ENCODE measurements at regions not wholly inside any gene's neighbourhood (a gene's known extent, or its start where the extent isn't known, plus 50 kb on each side); places are given as distances from the start of the nearest gene placed in this dataset.
"Not testable (repeated sequence)": the region's sequence is repeated elsewhere in the genome, so short reads cannot be mapped to it uniquely, and the experiment has no call there.

- no peak for DNase-seq
Measured at GRCh38 chr9:135279834-135280393, 192.4 kb downstream of the OLFM1 start.

DNA sequence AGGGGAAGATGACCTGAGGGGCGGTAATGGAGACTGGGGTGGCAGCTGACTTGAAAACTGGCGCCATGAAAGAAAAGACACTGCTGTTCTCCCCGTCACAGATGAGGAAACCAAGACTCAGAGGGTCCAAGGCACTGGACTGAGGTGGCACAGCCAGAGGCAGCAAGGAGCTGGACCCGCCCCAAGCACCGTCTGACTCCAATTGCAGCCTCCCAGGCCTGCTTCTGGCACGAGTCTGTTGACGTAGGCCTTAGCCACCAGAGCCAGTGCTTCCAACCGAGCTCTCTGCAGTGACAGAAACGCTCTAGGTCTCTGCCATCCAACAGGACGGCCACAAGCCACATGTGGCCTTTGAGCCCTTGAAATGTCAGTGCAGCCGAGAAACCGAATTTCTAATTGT is 193.2 kb downstream of the OLFM1 start:
- no peak for DNase-seq

DNA sequence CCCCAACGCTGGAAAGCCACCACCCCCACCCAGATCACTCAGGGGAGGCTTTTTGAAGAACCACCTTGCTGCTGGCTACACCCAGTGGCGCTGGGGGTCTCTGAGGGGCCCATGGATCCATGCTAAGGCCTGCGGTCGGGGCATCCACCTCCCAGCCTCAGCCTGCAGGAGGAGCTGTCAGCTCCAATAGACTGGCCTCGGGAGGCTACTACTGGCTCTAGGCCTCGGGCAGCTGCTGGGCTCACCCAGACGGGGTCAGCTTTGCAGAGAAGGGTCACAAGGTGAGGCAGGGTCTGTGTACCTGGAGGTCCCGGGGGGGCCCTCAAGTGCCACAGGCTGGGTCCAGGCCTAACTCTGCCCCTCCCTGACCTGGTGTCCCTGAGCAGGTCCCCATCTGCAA is 193.7 kb downstream of the OLFM1 start:
- DNase-seq, result no peak

- no peak for DNase-seq
Measured at GRCh38 chr9:135281791-135282737, 194.6 kb downstream of the OLFM1 start.

DNA sequence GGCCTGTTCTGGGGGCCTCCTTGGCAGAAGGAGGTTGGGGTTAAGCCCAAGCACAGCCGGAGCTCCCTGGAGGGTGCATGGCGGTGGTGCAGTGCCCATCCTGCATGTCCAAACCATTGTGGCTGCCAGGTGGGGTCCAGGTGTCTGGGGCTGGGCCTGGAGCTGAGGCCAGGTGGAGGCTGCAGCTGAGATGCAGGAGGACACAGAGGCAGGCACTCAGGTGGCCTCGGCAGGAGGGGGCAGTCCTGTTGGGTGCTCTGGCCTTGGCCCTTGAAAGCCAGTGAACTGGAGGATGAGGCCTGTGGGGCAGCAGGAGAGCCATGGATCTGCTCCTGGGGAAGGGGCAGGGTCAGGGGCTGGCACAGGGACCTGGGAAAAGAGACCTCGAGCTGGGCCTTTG is 195.3 kb downstream of the OLFM1 start:
- DNase-seq, result no peak

GRCh38 chr9:135283671-135284070 is 195.9 kb upstream of the PPP1R26 start:
- no peak for DNase-seq

DNA sequence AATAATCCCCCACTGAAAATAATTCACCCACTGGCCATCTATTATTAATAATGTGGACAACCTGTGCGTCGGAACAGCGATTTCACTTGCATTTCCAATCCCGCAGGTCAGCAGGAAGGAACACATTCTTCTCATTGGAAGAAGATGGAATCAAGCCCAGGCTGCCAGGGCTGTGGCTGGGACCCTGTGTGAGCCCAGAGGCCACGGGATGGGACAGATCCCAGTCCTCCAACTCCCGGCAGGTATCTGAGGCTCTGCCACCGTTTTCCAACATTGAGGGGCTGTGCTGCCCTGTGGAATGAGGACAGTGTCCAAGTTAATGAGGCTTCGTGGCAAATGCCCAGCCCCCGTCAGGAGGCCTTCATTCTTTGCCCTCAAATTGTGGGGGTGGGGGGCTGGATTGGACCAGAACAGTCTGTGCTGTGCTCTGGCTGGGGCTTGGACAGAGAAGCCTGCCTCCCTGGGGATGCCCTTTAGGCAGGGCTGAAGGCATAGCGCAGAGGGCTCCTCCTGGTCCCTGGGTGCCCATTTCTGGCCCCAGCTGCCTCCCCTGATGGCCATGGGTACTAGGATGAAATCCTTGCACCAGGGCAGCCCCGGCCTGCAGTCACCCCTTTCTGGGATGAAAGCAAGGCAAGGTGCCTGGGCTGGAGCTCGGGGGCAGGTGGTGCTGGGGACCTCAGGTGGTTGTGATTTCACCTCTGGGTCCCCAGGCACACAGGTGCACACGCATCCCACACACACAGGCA is 195.0 kb upstream of the PPP1R26 start:
- no peak for DNase-seq

DNA sequence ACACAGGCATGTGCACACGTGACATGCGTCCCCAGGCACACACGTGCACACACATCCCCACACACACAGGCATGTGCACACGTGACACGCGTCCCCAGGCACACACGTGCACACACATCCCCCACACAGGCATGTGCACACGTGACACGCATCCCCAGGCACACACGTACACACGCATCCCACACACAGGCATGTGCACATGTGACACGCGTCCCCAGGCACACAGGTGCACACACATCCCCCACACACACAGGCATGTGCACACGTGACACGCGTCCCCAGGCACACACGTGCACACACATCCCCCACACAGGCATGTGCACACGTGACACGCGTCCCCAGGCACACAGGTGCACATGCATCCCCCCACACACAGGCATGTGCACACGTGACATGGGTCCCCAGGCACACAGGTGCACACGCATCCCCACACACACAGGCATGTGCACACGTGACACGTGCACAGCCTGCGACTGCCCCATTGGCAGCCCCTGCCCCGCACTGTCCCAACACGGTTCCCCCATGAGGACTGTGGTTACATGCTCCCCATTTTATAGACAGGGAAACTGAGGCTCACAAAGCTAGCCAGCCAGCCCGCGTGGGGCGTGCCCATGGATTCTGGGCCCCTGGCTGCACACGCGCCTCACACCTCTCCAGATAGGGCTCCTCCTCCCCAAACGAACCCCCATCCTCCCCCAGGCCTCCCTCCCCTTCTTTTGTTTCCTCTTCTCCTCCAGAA is 193.2 kb upstream of the PPP1R26 start:
- DNase-seq, result not testable (repeated sequence)

GRCh38 chr9:135286961-135287360 is 192.6 kb upstream of the PPP1R26 start:
- DNase-seq, result no peak

- no peak for DNase-seq
Measured at GRCh38 chr9:135287627-135288026, 192.0 kb upstream of the PPP1R26 start.

GRCh38 chr9:135288054-135288453 is 191.5 kb upstream of the PPP1R26 start:
- no peak for DNase-seq

DNA sequence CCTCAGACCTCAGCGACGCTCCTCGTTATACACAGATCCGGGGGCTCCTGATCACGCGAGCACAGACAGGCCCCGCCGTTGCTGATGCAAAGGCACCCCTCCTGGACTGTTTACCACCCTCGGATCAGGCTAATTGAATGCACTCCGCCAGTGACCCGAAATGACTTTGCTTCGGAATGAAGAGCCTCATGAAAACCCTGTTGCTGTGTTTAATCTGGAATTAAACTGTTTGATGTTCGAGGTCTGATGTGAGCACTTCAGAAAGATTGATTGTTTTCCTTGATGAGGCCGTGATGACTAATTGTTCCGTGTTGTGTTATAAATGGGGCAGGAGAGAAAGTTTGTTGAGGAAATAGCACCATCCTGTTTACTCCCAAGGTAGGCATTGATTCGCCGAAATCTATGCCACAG is 190.5 kb upstream of the PPP1R26 start:
- DNase-seq, result no peak

DNA sequence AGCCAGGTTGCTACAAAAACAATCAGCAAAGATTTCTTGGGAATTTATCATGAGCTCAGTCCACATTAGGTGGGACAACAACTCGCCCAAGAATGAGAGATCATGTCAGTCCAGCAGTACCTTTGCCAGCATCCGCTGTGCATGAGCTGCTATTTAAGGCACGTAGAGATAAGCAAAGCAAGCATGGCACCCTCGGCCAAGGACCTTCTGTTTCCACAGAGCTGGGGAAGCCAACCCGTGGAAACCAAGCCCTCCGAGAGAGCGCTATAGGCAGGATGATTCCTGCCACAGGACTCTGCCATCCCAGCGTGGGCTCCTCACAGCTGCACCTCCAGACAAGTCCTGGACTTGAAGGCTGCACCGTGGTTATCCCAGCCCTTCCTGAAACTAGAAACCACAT is 189.5 kb upstream of the PPP1R26 start:
- DNase-seq, result no peak

GRCh38 chr9:135290566-135290965 is 189.0 kb upstream of the PPP1R26 start:
- no peak for DNase-seq

DNA sequence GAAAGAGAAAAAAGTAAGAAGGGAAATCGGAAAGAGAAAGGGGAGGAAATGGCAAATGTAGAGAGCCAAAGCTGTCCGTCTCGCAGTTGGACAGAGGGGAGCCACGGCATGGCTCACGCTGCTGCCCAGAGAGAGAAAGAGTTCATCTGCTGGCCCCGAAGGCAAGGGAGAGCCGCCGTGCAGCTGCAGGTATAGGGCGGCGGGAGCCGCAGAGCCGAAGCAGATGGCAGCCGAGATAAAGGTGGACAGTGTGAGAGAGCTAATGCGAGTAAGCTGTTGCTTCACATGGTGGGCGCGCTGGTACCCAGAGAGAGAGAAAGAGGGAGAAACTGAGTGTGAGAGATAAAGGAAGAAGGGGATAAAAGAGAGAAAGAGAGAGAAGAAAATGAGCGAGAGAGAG is 188.4 kb upstream of the PPP1R26 start:
- no peak for DNase-seq

GRCh38 chr9:135294836-135295235 is 184.7 kb upstream of the PPP1R26 start:
- no peak for DNase-seq

DNA sequence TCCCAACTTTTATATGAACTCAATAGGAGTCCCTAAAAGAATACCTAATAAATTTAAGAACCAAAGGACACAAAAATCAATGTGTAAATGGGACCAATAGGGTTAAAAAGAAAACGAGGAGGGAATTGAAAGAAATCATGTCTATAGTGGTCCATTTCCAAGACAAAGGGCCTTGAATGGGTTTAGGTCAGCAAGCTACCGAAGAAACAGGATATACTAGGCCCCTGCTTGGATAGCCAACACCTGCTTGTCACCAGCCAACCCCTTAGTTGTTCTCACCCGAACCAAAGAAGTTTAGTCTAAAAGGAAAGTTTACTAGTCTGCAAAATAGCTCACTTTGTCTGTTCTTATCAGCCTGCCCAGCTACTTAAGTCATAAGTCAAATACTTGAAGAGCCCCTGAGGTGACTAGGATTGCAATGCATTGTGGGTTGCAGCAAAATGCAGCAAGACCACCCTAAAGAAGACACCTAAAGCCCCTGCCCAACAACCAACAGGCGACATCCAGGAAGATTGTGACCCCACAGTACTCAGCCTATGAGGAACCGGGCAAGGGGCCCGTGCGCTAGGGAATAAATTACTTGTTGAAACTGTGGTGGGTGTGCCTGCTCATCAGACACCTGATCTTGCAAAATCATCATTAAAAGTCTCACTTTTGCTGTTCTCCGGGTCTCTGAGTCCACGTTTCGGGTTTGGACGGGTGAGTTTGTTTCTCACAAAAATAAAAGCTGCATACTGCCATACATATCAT is 183.9 kb upstream of the PPP1R26 start:
- no peak for DNase-seq

GRCh38 chr9:135296735-135297455 is 182.7 kb upstream of the PPP1R26 start:
- DNase-seq, result no peak

DNA sequence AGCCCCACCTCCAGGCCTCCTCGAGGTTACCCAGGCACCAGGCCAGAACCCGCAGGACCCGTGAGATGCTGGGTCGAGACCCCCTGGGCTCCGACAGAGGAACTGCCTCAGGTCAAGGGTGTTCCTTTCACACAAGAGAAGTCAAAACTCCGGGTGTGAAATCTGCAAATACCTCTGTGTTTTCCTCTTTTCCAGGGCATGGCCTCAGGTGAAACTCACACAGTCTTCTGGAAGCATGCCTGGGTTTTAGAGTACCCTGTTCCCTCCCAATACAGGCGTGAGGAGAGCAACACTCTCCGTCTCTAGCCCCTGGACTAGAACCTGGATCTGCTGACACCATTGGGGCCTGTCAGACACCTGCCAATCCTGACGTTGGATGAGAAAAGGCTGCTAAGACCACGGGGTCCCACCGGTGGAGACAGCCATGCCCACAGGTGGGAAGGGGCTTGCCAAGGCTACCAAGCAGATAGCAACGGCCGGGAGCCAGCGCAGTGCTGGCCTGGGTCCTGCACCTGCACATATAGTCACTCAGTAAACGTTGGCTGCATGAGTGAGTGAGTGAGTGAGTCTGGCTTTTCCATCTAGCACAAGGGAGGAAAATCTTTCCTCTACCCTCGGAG is 182.0 kb upstream of the PPP1R26 start:
- DNase-seq, result no peak

DNA sequence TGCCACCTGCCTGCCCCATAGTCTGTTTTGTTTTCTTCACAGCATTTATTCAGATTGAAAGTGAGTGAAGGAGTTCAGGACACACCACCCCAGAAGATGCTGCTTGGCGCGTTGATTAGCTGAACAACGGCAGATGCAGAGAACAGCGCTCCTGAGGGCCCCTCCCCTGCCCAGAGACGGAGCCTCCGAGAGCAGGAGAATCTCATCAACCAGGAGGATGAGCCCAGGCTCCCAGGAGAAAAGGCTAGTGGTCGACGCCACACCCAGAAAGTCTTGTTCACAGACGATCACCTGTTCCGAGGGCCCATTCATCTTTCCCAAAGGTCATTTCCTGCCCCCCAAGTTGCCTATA is 180.4 kb upstream of the PPP1R26 start:
- no peak for DNase-seq

- no peak for DNase-seq
Measured at GRCh38 chr9:135299651-135300345, 179.8 kb upstream of the PPP1R26 start.
